Endothelial cell (in vitro differentiated cells): ENCODE measurements at regions not wholly inside any gene's neighbourhood (a gene's known extent, or its start where the extent isn't known, plus 50 kb on each side); places are given as distances from the start of the nearest gene placed in this dataset.

Source experiments
- DNase-seq: peaks from one replicate; pipeline ENCODE4 v3.0.0; 2021; ENCODE audit warnings: low spot score
- H3K27ac Mint-ChIP-seq: one replicate; pipeline ENCODE4 v1.8.0; 2021; ENCODE audit warnings: mixed read lengths, inconsistent platforms; ENCODE audit not compliant: unreplicated experiment
- H3K27me3 Mint-ChIP-seq: one replicate; pipeline ENCODE4 v1.8.0; 2021; ENCODE audit warnings: mild to moderate bottlenecking, moderate library complexity, mixed read lengths, inconsistent platforms; ENCODE audit not compliant: unreplicated experiment
- H3K36me3 Mint-ChIP-seq: one replicate; pipeline ENCODE4 v1.8.0; 2021; ENCODE audit warnings: mild to moderate bottlenecking, low read depth, mixed read lengths, inconsistent platforms; ENCODE audit not compliant: unreplicated experiment
- H3K4me1 Mint-ChIP-seq: one replicate; pipeline ENCODE4 v1.8.0; 2021; ENCODE audit warnings: mild to moderate bottlenecking, mixed read lengths, inconsistent platforms; ENCODE audit not compliant: unreplicated experiment
- H3K4me3 Mint-ChIP-seq: one replicate; pipeline ENCODE4 v1.8.0; 2021; ENCODE audit warnings: mild to moderate bottlenecking, mixed read lengths, inconsistent platforms; ENCODE audit not compliant: unreplicated experiment
- H3K9me3 Mint-ChIP-seq: one replicate; pipeline ENCODE4 v1.8.0; 2021; ENCODE audit warnings: mixed read lengths, inconsistent platforms; ENCODE audit not compliant: unreplicated experiment
- TF ChIP-seq, protein P1 (sequence below): fragments of 200-600 bp; sonication (generic); IDR thresholded peaks from one replicate; pipeline ENCODE4 v1.5.0; 2021; ENCODE audit warnings: antibody characterized with exemption; ENCODE audit not compliant: unreplicated experiment

GRCh38 chr17:63333869-63334268, 112.2 kb downstream of the CYB561 start:
- TF ChIP-seq, protein P1, sequence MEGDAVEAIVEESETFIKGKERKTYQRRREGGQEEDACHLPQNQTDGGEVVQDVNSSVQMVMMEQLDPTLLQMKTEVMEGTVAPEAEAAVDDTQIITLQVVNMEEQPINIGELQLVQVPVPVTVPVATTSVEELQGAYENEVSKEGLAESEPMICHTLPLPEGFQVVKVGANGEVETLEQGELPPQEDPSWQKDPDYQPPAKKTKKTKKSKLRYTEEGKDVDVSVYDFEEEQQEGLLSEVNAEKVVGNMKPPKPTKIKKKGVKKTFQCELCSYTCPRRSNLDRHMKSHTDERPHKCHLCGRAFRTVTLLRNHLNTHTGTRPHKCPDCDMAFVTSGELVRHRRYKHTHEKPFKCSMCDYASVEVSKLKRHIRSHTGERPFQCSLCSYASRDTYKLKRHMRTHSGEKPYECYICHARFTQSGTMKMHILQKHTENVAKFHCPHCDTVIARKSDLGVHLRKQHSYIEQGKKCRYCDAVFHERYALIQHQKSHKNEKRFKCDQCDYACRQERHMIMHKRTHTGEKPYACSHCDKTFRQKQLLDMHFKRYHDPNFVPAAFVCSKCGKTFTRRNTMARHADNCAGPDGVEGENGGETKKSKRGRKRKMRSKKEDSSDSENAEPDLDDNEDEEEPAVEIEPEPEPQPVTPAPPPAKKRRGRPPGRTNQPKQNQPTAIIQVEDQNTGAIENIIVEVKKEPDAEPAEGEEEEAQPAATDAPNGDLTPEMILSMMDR, result no peak
- no peaks in the 10 kb centered on the region for H3K9me3 Mint-ChIP-seq
- H3K27ac Mint-ChIP-seq, result no peak overlapping the region
- DNase-seq, result no peak
- no peaks in the 10 kb centered on the region for H3K36me3 Mint-ChIP-seq
- H3K4me3 Mint-ChIP-seq, result no peak overlapping the region
- peaks cover 5% of the 10 kb centered on the region for H3K27me3 Mint-ChIP-seq
- H3K4me1 Mint-ChIP-seq, result peaks cover 4% of the 10 kb centered on the region

- Mint-ChIP-seq H3K36me3 (no peaks in the 10 kb centered on the region), H3K4me1 (peaks cover 5% of the 10 kb centered on the region), H3K27me3 (peaks cover 5% of the 10 kb centered on the region), H3K27ac (no peak overlapping the region), H3K4me3 (no peak overlapping the region), H3K9me3 (no peaks in the 10 kb centered on the region)
- no peak for DNase-seq
- TF ChIP-seq, protein P1, result no peak
These were observed 110.3 kb downstream of the CYB561 start for GRCh38 chr17:63335831-63336230.

DNA sequence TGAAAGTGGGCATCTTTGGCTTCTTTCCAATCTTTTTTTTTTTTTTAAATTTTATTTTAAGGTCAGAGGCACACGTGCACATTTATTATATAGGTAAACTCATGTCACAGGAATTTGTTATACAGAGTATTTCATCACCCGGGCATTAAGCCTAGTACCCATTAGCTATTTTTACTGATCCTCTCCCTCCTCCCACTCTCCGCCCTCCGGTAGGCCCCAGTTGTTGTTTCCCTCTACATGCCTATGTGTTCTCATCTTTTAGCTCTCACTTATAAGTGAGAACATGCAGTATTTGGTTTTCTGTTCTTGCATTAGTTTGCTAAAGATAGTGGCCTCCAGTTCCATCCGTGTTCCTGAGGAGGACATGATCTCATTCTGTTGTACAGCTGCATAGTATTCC, 108.5 kb downstream of the CYB561 start:
- Mint-ChIP-seq H3K27me3 (peaks cover 5% of the 10 kb centered on the region), H3K27ac (no peak overlapping the region), H3K36me3 (no peaks in the 10 kb centered on the region), H3K9me3 (no peaks in the 10 kb centered on the region), H3K4me3 (no peak overlapping the region), H3K4me1 (peaks cover 12% of the 10 kb centered on the region)
- no peak for DNase-seq
- TF ChIP-seq, protein P1, result no peak

GRCh38 chr17:63338272-63338671, 107.8 kb downstream of the CYB561 start:
- TF ChIP-seq, protein P1, result no peak
- H3K36me3 Mint-ChIP-seq, result no peaks in the 10 kb centered on the region
- no peak overlapping the region for H3K4me3 Mint-ChIP-seq
- H3K27me3 Mint-ChIP-seq, result peaks cover 5% of the 10 kb centered on the region
- H3K4me1 Mint-ChIP-seq, result peaks cover 12% of the 10 kb centered on the region
- no peak overlapping the region for H3K27ac Mint-ChIP-seq
- no peak for DNase-seq
- H3K9me3 Mint-ChIP-seq, result no peaks in the 10 kb centered on the region

DNA sequence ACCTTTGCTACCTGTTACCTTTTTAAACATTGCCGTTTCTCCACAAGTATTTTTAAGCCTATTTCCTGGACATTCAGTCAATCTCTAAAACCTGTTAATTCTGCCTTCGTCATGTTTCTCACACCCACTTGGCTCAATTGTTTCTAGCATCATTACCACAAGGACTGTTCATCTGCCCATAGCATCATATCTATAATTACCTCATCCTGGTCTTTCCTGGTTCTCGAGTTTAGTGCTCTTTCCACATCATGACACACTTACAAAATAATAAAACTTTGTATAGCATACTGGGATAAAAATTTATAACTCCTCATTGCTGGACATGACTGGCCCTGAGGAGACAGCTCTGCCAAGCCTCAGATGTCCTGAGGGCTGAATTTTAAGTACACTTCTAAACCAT, 104.8 kb downstream of the CYB561 start:
- DNase-seq, result no peak
- no peak overlapping the region for H3K27ac Mint-ChIP-seq
- H3K27me3 Mint-ChIP-seq, result no peaks in the 10 kb centered on the region
- peaks cover 10% of the 10 kb centered on the region for H3K4me1 Mint-ChIP-seq
- H3K4me3 Mint-ChIP-seq, result no peak overlapping the region
- TF ChIP-seq, protein P1, result no peak
- H3K36me3 Mint-ChIP-seq, result peaks cover 7% of the 10 kb centered on the region
- no peaks in the 10 kb centered on the region for H3K9me3 Mint-ChIP-seq
